HG03442 (cell line): ENCODE measurements at regions not wholly inside any gene's neighbourhood (a gene's known extent, or its start where the extent isn't known, plus 50 kb on each side); places are given as distances from the start of the nearest gene placed in this dataset.
"Not testable (repeated sequence)": the region's sequence is repeated elsewhere in the genome, so short reads cannot be mapped to it uniquely, and the experiment has no call there.

Experiments used
- ATAC-seq: cut with Tn5 transposase; IDR thresholded peaks from one replicate; pipeline ENCODE4 v1.9.1; 2021; ENCODE audit warnings: mild to moderate bottlenecking, moderate library complexity; ENCODE audit not compliant: unreplicated experiment

- ATAC-seq: no peak
Measured at GRCh38 chr18:10138719-10139118, 224.9 kb downstream of the VAPA start.

- ATAC-seq: no peak
Measured at GRCh38 chr18:10139783-10140410, 226.1 kb downstream of the VAPA start.

- ATAC-seq: no peak
Measured at GRCh38 chr18:10140461-10141282, 226.9 kb downstream of the VAPA start.

- ATAC-seq: no peak
Measured at GRCh38 chr18:10141559-10141958, 227.7 kb downstream of the VAPA start.

GRCh38 chr18:10142056-10142455 lies 228.2 kb downstream of the VAPA start:
- no peak for ATAC-seq

- no peak for ATAC-seq
Measured at GRCh38 chr18:10142496-10143160, 228.8 kb downstream of the VAPA start.

- no peak for ATAC-seq
Measured at GRCh38 chr18:10143596-10143995, 229.8 kb downstream of the VAPA start.

GRCh38 chr18:10145546-10145945 lies 231.7 kb downstream of the VAPA start:
- no peak for ATAC-seq

- no peak for ATAC-seq
Measured at GRCh38 chr18:10147226-10147625, 233.4 kb downstream of the VAPA start.

GRCh38 chr18:10147752-10148151 lies 233.9 kb downstream of the VAPA start:
- ATAC-seq: no peak

GRCh38 chr18:10148189-10148929 lies 234.5 kb downstream of the VAPA start:
- ATAC-seq: no peak

- no peak for ATAC-seq
Measured at GRCh38 chr18:10149768-10150556, 236.1 kb downstream of the VAPA start.

GRCh38 chr18:10150576-10150975 lies 236.8 kb downstream of the VAPA start:
- ATAC-seq: not testable (repeated sequence)

GRCh38 chr18:10152475-10152874 lies 238.7 kb downstream of the VAPA start:
- no peak for ATAC-seq

- ATAC-seq: no peak
Measured at GRCh38 chr18:10153924-10154752, 240.3 kb downstream of the VAPA start.

GRCh38 chr18:10157706-10158105 lies 243.9 kb downstream of the VAPA start:
- no peak for ATAC-seq

- ATAC-seq: no peak
Measured at GRCh38 chr18:10160251-10160650, 246.4 kb downstream of the VAPA start.

GRCh38 chr18:10161315-10161714 lies 247.5 kb downstream of the VAPA start:
- ATAC-seq: no peak

GRCh38 chr18:10162340-10162739 lies 248.5 kb downstream of the VAPA start:
- ATAC-seq: no peak
